A549 (cell line): ENCODE measurements at regions not wholly inside any gene's neighbourhood (a gene's known extent, or its start where the extent isn't known, plus 50 kb on each side); places are given as distances from the start of the nearest gene placed in this dataset.

Experiments used
- ATAC-seq, 2 experiments: fragments of 200-7000 bp in 1 of 2; fragments of >200 bp in 1 of 2; cut with Nextera tagmentation in 1 of 2; cut with Tn5 transposase in 1 of 2; 3 replicates each; pipeline versions ENCODE4 v1.8.0 to v1.9.1; 2018 to 2020; ENCODE audit warnings: mild to moderate bottlenecking in 1 of 2, moderate library complexity in 1 of 2
- CTCF ChIA-PET: fragments of 300-600 bp; sonication (Branson Sonifier 250); formaldehyde crosslinking; extraction: SDS; loops from one replicate; lab custom pipeline; 2021; ENCODE audit warnings: antibody characterized with exemption, inconsistent platforms; lab: Yijun Ruan, JAX
- POLR2A ChIA-PET: fragments of 350-600 bp; formaldehyde crosslinking; extraction: SDS; loops from one replicate; lab custom pipeline; 2021; ENCODE audit warnings: antibody characterized with exemption, inconsistent platforms; lab: Yijun Ruan, JAX
- DNase-seq, 2 experiments: peaks; one replicate each; pipeline versions ENCODE4 v3.0.0 to v3.0.0-alpha.2; 2011 to 2016; ENCODE audit warnings: low read depth in 1 of 2, low spot score in 1 of 2
- FAIRE-seq: peaks from 2 replicates; lab custom pipeline; 2011; peaks lifted over from hg19 to GRCh38; lab: Jason Lieb, UNC
- H3K27ac ChIP-seq, 2 experiments: fragments of >200 bp; sonication (Bioruptor Twin); formaldehyde crosslinking; 3 replicates each; pipeline ENCODE4 v1.5.1; 2016 to 2017
- H3K4me1 ChIP-seq: fragments of >200 bp; sonication (Bioruptor Twin); formaldehyde crosslinking; 3 replicates; pipeline ENCODE4 v1.6.1; 2016
- H3K4me2 ChIP-seq: fragments of >200 bp; sonication (Bioruptor Twin); formaldehyde crosslinking; 3 replicates; pipeline ENCODE4 v1.6.1; 2016
- H3K4me3 ChIP-seq: fragments of >200 bp; sonication (Bioruptor Twin); formaldehyde crosslinking; 3 replicates; pipeline ENCODE4 v1.5.1; 2016
- H3K9me3 ChIP-seq: fragments of >200 bp; sonication (Bioruptor Twin); formaldehyde crosslinking; 3 replicates; pipeline ENCODE4 v1.6.1; 2016
- ATOH8 ChIP-seq: fragments of 250-450 bp; sonication (Bioruptor Pico); IDR thresholded peaks from 2 replicates; pipeline ENCODE4 v1.5.0; 2020; ENCODE audit warnings: low read depth, mild to moderate bottlenecking, moderate library complexity
- BHLHE40 ChIP-seq: IDR thresholded peaks from 2 replicates; pipeline ENCODE4 v1.6.1; 2012; ENCODE audit warnings: low read depth, low read length, inconsistent platforms
- CBX2 ChIP-seq: fragments of 200-600 bp; sonication (generic); IDR thresholded peaks from 2 replicates; pipeline ENCODE4 v1.6.1; 2016; ENCODE audit warnings: low read depth, mild to moderate bottlenecking, borderline replicate concordance
- CEBPB ChIP-seq, 2 experiments: fragments of >200 bp in 1 of 2; sonication (Bioruptor Twin) in 1 of 2; formaldehyde crosslinking in 1 of 2; IDR thresholded peaks; 2 replicates each; pipeline ENCODE4 v1.6.1; 2012 to 2016
- CHD4 ChIP-seq: fragments of 200-600 bp; sonication (generic); IDR thresholded peaks from 2 replicates; pipeline ENCODE4 v1.6.1; 2016; ENCODE audit warnings: antibody characterized with exemption, mild to moderate bottlenecking, borderline replicate concordance
- EHF ChIP-seq: fragments of 250-450 bp; sonication (Bioruptor Pico); IDR thresholded peaks from 2 replicates; pipeline ENCODE4 v1.5.0; 2020; ENCODE audit warnings: mild to moderate bottlenecking
- EHMT2 ChIP-seq: fragments of 200-600 bp; sonication (generic); IDR thresholded peaks from 2 replicates; pipeline ENCODE4 v1.6.1; 2016; ENCODE audit warnings: antibody characterized with exemption, low read depth, mild to moderate bottlenecking, moderate library complexity
- GATA3 ChIP-seq: IDR thresholded peaks from 2 replicates; pipeline ENCODE4 v1.6.1; 2012; ENCODE audit warnings: borderline replicate concordance
- HDAC2 ChIP-seq: fragments of 200-600 bp; sonication (generic); IDR thresholded peaks from 2 replicates; pipeline ENCODE4 v1.6.1; 2016
- HOXB13 ChIP-seq: fragments of 250-450 bp; sonication (Bioruptor Pico); IDR thresholded peaks from 2 replicates; pipeline ENCODE4 v1.5.0; 2020; ENCODE audit warnings: low read depth, mild to moderate bottlenecking, moderate library complexity
- JUNB ChIP-seq: fragments of >200 bp; sonication (Bioruptor Twin); formaldehyde crosslinking; IDR thresholded peaks from 2 replicates; pipeline ENCODE4 v1.6.1; 2016
- KDM1A ChIP-seq: fragments of 200-600 bp; sonication (generic); IDR thresholded peaks from 2 replicates; pipeline ENCODE4 v1.6.1; 2016; ENCODE audit warnings: low read depth, mild to moderate bottlenecking
- MAZ ChIP-seq: fragments of 150-350 bp; IDR thresholded peaks from 2 replicates; pipeline ENCODE4 v1.6.1; 2014; ENCODE audit warnings: antibody characterized with exemption, low read depth, low read length, borderline replicate concordance
- MYC ChIP-seq: IDR thresholded peaks from 2 replicates; pipeline ENCODE4 v1.6.1; 2012; ENCODE audit warnings: mild to moderate bottlenecking, inconsistent platforms, low read length, improper control_type of control experiment, borderline replicate concordance
- NFE2L2 ChIP-seq: fragments of 150-350 bp; conservative IDR thresholded peaks from 2 replicates; pipeline ENCODE4 v1.6.1; 2014; ENCODE audit warnings: low read length
- NPAS2 ChIP-seq: fragments of 250-450 bp; sonication (Bioruptor Pico); IDR thresholded peaks from 2 replicates; pipeline ENCODE4 v1.8.0; 2022; ENCODE audit warnings: mild to moderate bottlenecking, moderate library complexity, borderline replicate concordance
- NR3C1 ChIP-seq: fragments of >200 bp; sonication (Bioruptor Twin); formaldehyde crosslinking; IDR thresholded peaks from 3 replicates; pipeline ENCODE4 v1.6.1; 2017
- PHF8 ChIP-seq: fragments of 200-600 bp; sonication (generic); IDR thresholded peaks from 2 replicates; pipeline ENCODE4 v1.6.1; 2016; ENCODE audit warnings: low read depth, mild to moderate bottlenecking, antibody characterized with exemption, moderate library complexity, borderline replicate concordance
- POLR2A ChIP-seq: IDR thresholded peaks from 2 replicates; pipeline ENCODE4 v1.6.1; 2012; ENCODE audit warnings: mild to moderate bottlenecking, low read length
- POLR2AphosphoS2 ChIP-seq: conservative IDR thresholded peaks from 2 replicates; pipeline ENCODE4 v1.6.1; 2012; ENCODE audit warnings: low read length, improper control_type of control experiment, inconsistent platforms
- RAD21 ChIP-seq, 2 experiments: fragments of >200 bp in 1 of 2; sonication (Bioruptor Twin) in 1 of 2; formaldehyde crosslinking in 1 of 2; IDR thresholded peaks in 1 of 2; conservative IDR thresholded peaks in 1 of 2; 2 replicates in 1 of 2; 3 replicates in 1 of 2; pipeline ENCODE4 v1.6.1; 2012 to 2018; ENCODE audit warnings: inconsistent platforms in 1 of 2
- RFX5 ChIP-seq: fragments of 450-650 bp; IDR thresholded peaks from 2 replicates; pipeline ENCODE4 v1.7.1; 2014; ENCODE audit warnings: antibody characterized with exemption, mild to moderate bottlenecking, moderate library complexity
- RNF2 ChIP-seq: fragments of 200-600 bp; sonication (generic); IDR thresholded peaks from 2 replicates; pipeline ENCODE4 v1.6.1; 2016; ENCODE audit warnings: low read depth, mild to moderate bottlenecking, antibody characterized with exemption, moderate library complexity, borderline replicate concordance
- SMC3 ChIP-seq: fragments of >200 bp; sonication (Bioruptor Twin); formaldehyde crosslinking; IDR thresholded peaks from 3 replicates; pipeline ENCODE4 v1.6.1; 2018; ENCODE audit warnings: inconsistent platforms
- TFCP2L1 ChIP-seq: fragments of 250-450 bp; sonication (Bioruptor Pico); IDR thresholded peaks from 2 replicates; pipeline ENCODE4 v1.5.0; 2021; ENCODE audit warnings: mild to moderate bottlenecking
- TP53 ChIP-seq: fragments of 250-450 bp; sonication (Bioruptor Pico); IDR thresholded peaks from 2 replicates; pipeline ENCODE4 v1.5.0; 2021; ENCODE audit warnings: mild to moderate bottlenecking, moderate library complexity
- ZFP36 ChIP-seq: fragments of 450-650 bp; IDR thresholded peaks from 2 replicates; pipeline ENCODE4 v1.6.1; 2014; ENCODE audit warnings: borderline replicate concordance; ENCODE audit not compliant: partially characterized antibody
- ZSCAN20 ChIP-seq: fragments of 250-450 bp; sonication (Bioruptor Pico); IDR thresholded peaks from 2 replicates; pipeline ENCODE4 v1.8.0; 2022; ENCODE audit warnings: mild to moderate bottlenecking, moderate library complexity
- WGBS: methylation state at CpG from one replicate; pipeline ENCODE4 v1.1.6; 2017; ENCODE audit errors: missing lambda C conversion rate; 5-methylcytosine and 5-hydroxymethylcytosine counted together
- TF ChIP-seq, protein P1 (sequence below): IDR thresholded peaks from 2 replicates; pipeline ENCODE4 v1.6.1; 2012; ENCODE audit warnings: low read depth, borderline replicate concordance
- TF ChIP-seq, protein P2 (sequence below): fragments of >200 bp; sonication (Bioruptor Twin); formaldehyde crosslinking; IDR thresholded peaks from 2 replicates; pipeline ENCODE4 v1.6.1; 2016

GRCh38 chr6:163780994-163781393, 366.5 kb downstream of the QKI start:
- POLR2A ChIA-PET = no interaction called here
- no peak for TF ChIP-seq CBX2
- no peak for TF ChIP-seq POLR2AphosphoS2
- TF ChIP-seq JUNB = no peak
- no peak for TF ChIP-seq MAZ
- TF ChIP-seq RFX5 = no peak
- TF ChIP-seq KDM1A = no peak
- no peak for TF ChIP-seq NR3C1
- TF ChIP-seq, protein P1, sequence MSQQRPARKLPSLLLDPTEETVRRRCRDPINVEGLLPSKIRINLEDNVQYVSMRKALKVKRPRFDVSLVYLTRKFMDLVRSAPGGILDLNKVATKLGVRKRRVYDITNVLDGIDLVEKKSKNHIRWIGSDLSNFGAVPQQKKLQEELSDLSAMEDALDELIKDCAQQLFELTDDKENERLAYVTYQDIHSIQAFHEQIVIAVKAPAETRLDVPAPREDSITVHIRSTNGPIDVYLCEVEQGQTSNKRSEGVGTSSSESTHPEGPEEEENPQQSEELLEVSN = no peak
- no peak for TF ChIP-seq ATOH8
- TF ChIP-seq MYC = no peak
- no peak for TF ChIP-seq POLR2A
- TF ChIP-seq, protein P2, sequence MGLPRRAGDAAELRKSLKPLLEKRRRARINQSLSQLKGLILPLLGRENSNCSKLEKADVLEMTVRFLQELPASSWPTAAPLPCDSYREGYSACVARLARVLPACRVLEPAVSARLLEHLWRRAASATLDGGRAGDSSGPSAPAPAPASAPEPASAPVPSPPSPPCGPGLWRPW = no peak
- TF ChIP-seq ZFP36 = no peak
- no peak for TF ChIP-seq HDAC2
- no peak for TF ChIP-seq BHLHE40
- TF ChIP-seq EHMT2 = no peak
- TF ChIP-seq, all 56 proteins: peak for 0
- CTCF ChIA-PET = no interaction called here
- no peaks in the 10 kb centered on the region for H3K9me3 ChIP-seq
- WGBS = 20% methylated on average over 5 of the region's 5 CpGs
- no peak overlapping the region for H3K27ac ChIP-seq
- H3K4me1 ChIP-seq = no peaks in the 10 kb centered on the region
- FAIRE-seq (no peak), ATAC-seq (no peak), DNase-seq (no peak)
- H3K4me3 ChIP-seq = no peak overlapping the region
- no peak overlapping the region for H3K4me2 ChIP-seq

DNA sequence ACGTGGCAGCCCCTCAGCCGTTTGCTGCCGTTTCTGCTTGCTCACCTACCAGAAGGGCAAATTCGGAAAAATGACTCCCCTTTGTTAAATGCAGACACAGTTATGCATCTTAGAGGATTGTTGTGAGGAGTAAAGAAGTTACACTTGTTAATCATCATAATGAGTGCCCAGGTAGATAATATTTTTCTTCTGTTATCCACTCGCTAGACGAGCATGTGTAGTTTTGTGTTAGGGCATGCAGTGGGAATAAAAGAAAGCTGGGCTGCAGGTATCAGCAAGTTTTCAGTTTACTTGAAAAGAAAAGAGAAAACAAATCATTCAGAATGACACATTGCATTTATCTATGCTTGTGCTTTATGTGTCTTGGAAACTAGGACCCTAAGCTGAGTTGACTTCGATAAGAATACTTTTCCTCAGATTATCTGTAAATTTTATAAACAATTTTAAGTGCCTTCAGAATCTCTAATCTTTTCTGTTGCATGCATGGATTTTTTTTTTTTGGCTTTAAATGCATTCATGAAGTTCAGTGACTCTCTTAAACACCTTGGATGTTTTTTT, 365.3 kb downstream of the QKI start:
- ChIA-PET CTCF (interaction anchor here (0.6 kb wide), 1 partner anchor 331 kb away, joined by 3 read pairs; no protein-coding TSS in a partner anchor), POLR2A (no interaction called here)
- no peaks in the 10 kb centered on the region for H3K9me3 ChIP-seq
- H3K27ac ChIP-seq = no peak overlapping the region
- no peak overlapping the region for H3K4me2 ChIP-seq
- H3K4me1 ChIP-seq = no peaks in the 10 kb centered on the region
- no peak for TF ChIP-seq BHLHE40
- no peak for TF ChIP-seq TP53 (CRISPR knock-in tag)
- DNase-seq = no peak
- WGBS = 34% methylated on average over 7 of the region's 7 CpGs
- ATAC-seq = no peak
- no peak overlapping the region for H3K4me3 ChIP-seq
- no peak for FAIRE-seq

DNA sequence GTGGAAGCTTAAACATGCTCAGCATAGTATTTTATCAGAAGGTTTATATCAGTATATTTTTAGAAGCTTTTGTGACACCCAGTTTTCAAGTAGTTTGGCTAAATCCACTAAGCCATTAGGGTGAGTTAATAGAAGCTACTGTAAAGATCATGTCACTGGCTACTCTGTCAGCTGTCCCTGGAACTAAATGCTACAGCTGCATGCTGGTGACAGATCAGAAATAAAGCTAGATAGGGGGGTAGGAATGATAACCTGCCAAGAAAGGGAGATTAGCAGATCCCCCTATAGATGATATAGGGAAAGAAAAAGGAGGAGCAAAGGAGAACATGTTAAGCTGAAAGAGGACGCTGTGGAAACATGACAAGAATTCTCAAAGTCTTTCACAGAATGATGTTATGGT, 363.2 kb downstream of the QKI start:
- DNase-seq (no peak), FAIRE-seq (no peak), ATAC-seq (no peak)
- ChIA-PET CTCF (interaction anchor here (0.8 kb wide), 1 partner anchor 11 kb away, joined by 3 read pairs; no protein-coding TSS in a partner anchor), POLR2A (no interaction called here)
- H3K27ac ChIP-seq = no peak overlapping the region
- no peak overlapping the region for H3K4me2 ChIP-seq
- H3K9me3 ChIP-seq = no peaks in the 10 kb centered on the region
- no peaks in the 10 kb centered on the region for H3K4me1 ChIP-seq
- no peak overlapping the region for H3K4me3 ChIP-seq
- TF ChIP-seq GATA3 (no peak), EHF (CRISPR knock-in tag) (no peak), RFX5 (no peak), KDM1A (no peak), CHD4 (no peak), TFCP2L1 (no peak), SMC3 (no peak), HOXB13 (CRISPR knock-in tag) (no peak), NFE2L2 (no peak), ZSCAN20 (CRISPR knock-in tag) (no peak), PHF8 (no peak), RAD21 (conservative IDR thresholded peaks at IDR 0.05 in 1 of 2, IDR thresholded peaks at IDR 0.05 in 1 of 2) (no peak), NPAS2 (no peak), RNF2 (no peak), CEBPB (IDR thresholded peaks at IDR 0.05) (no peak)
- WGBS = 4% methylated on average over 1 of the region's 1 CpG
